GM23338 (cell line): ENCODE measurements at regions not wholly inside any gene's neighbourhood (a gene's known extent, or its start where the extent isn't known, plus 50 kb on each side); places are given as distances from the start of the nearest gene placed in this dataset.

Experiments used
- EZH2 ChIP-seq: fragments of 200-600 bp; sonication (generic); IDR thresholded peaks from one replicate; pipeline ENCODE4 v1.8.0; 2017; ENCODE audit warnings: antibody characterized with exemption, mild to moderate bottlenecking, low read depth; ENCODE audit not compliant: unreplicated experiment
- EZH2phosphoT487 ChIP-seq: fragments of 200-600 bp; sonication (generic); IDR thresholded peaks from one replicate; pipeline ENCODE4 v1.8.1; 2018; ENCODE audit warnings: antibody characterized with exemption; ENCODE audit not compliant: unreplicated experiment
- JUNB ChIP-seq: IDR thresholded peaks from one replicate; pipeline ENCODE4 v1.6.1; 2016; ENCODE audit warnings: antibody characterized with exemption; ENCODE audit not compliant: unreplicated experiment
- POLR2AphosphoS5 ChIP-seq: IDR thresholded peaks from 2 replicates; pipeline ENCODE4 v1.6.1; 2016; ENCODE audit warnings: antibody characterized with exemption, low read depth
- ZNF114 ChIP-seq: fragments of 250-450 bp; sonication (Bioruptor Pico); IDR thresholded peaks from 2 replicates; pipeline ENCODE4 v1.5.0; 2020; ENCODE audit warnings: mild to moderate bottlenecking, moderate library complexity
- TF ChIP-seq, protein P1 (sequence below): fragments of 250-450 bp; sonication (Bioruptor Pico); IDR thresholded peaks from 2 replicates; pipeline ENCODE4 v1.5.0; 2020; ENCODE audit warnings: mild to moderate bottlenecking, moderate library complexity
- TF ChIP-seq, protein P2 (sequence below): IDR thresholded peaks from one replicate; pipeline ENCODE4 v1.6.1; 2018; ENCODE audit warnings: antibody characterized with exemption; ENCODE audit not compliant: unreplicated experiment

DNA sequence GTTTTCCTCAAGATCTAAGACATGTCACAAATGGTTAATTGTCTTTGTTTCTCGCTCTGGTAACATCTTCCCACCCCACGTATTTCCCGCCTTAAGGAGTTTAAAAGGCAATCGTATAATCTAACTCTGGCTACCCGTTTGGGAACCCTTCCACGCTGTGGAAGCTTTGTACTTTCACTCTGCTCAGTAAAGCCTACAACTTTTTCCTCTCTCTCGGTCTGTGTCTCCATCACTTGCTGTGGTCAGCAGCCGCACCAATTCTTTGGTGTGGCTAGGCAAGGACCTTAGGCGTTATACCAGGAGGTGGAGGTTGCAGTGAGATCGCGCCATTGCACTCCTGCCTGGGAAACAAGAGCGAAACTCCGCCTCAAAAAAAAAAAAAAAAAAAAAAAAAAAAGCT lies 1430.1 kb downstream of the LRRC4C start (continued):
- TF ChIP-seq, protein P1, sequence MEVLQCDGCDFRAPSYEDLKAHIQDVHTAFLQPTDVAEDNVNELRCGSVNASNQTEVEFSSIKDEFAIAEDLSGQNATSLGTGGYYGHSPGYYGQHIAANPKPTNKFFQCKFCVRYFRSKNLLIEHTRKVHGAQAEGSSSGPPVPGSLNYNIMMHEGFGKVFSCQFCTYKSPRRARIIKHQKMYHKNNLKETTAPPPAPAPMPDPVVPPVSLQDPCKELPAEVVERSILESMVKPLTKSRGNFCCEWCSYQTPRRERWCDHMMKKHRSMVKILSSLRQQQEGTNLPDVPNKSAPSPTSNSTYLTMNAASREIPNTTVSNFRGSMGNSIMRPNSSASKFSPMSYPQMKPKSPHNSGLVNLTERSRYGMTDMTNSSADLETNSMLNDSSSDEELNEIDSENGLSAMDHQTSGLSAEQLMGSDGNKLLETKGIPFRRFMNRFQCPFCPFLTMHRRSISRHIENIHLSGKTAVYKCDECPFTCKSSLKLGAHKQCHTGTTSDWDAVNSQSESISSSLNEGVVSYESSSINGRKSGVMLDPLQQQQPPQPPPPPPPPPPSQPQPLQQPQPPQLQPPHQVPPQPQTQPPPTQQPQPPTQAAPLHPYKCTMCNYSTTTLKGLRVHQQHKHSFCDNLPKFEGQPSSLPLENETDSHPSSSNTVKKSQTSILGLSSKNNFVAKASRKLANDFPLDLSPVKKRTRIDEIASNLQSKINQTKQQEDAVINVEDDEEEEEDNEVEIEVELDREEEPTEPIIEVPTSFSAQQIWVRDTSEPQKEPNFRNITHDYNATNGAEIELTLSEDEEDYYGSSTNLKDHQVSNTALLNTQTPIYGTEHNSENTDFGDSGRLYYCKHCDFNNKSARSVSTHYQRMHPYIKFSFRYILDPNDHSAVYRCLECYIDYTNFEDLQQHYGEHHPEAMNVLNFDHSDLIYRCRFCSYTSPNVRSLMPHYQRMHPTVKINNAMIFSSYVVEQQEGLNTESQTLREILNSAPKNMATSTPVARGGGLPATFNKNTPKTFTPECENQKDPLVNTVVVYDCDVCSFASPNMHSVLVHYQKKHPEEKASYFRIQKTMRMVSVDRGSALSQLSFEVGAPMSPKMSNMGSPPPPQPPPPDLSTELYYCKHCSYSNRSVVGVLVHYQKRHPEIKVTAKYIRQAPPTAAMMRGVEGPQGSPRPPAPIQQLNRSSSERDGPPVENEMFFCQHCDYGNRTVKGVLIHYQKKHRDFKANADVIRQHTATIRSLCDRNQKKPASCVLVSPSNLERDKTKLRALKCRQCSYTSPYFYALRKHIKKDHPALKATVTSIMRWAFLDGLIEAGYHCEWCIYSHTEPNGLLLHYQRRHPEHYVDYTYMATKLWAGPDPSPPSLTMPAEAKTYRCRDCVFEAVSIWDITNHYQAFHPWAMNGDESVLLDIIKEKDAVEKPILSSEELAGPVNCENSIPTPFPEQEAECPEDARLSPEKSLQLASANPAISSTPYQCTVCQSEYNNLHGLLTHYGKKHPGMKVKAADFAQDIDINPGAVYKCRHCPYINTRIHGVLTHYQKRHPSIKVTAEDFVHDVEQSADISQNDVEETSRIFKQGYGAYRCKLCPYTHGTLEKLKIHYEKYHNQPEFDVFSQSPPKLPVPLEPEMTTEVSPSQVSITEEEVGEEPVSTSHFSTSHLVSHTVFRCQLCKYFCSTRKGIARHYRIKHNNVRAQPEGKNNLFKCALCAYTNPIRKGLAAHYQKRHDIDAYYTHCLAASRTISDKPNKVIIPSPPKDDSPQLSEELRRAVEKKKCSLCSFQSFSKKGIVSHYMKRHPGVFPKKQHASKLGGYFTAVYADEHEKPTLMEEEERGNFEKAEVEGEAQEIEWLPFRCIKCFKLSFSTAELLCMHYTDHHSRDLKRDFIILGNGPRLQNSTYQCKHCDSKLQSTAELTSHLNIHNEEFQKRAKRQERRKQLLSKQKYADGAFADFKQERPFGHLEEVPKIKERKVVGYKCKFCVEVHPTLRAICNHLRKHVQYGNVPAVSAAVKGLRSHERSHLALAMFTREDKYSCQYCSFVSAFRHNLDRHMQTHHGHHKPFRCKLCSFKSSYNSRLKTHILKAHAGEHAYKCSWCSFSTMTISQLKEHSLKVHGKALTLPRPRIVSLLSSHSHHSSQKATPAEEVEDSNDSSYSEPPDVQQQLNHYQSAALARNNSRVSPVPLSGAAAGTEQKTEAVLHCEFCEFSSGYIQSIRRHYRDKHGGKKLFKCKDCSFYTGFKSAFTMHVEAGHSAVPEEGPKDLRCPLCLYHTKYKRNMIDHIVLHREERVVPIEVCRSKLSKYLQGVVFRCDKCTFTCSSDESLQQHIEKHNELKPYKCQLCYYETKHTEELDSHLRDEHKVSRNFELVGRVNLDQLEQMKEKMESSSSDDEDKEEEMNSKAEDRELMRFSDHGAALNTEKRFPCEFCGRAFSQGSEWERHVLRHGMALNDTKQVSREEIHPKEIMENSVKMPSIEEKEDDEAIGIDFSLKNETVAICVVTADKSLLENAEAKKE (CRISPR knock-in tag): no peak
- TF ChIP-seq JUNB: no peak
- TF ChIP-seq POLR2AphosphoS5: no peak
- TF ChIP-seq, protein P2, sequence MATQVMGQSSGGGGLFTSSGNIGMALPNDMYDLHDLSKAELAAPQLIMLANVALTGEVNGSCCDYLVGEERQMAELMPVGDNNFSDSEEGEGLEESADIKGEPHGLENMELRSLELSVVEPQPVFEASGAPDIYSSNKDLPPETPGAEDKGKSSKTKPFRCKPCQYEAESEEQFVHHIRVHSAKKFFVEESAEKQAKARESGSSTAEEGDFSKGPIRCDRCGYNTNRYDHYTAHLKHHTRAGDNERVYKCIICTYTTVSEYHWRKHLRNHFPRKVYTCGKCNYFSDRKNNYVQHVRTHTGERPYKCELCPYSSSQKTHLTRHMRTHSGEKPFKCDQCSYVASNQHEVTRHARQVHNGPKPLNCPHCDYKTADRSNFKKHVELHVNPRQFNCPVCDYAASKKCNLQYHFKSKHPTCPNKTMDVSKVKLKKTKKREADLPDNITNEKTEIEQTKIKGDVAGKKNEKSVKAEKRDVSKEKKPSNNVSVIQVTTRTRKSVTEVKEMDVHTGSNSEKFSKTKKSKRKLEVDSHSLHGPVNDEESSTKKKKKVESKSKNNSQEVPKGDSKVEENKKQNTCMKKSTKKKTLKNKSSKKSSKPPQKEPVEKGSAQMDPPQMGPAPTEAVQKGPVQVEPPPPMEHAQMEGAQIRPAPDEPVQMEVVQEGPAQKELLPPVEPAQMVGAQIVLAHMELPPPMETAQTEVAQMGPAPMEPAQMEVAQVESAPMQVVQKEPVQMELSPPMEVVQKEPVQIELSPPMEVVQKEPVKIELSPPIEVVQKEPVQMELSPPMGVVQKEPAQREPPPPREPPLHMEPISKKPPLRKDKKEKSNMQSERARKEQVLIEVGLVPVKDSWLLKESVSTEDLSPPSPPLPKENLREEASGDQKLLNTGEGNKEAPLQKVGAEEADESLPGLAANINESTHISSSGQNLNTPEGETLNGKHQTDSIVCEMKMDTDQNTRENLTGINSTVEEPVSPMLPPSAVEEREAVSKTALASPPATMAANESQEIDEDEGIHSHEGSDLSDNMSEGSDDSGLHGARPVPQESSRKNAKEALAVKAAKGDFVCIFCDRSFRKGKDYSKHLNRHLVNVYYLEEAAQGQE: no peak
- no peak for TF ChIP-seq EZH2
- TF ChIP-seq EZH2phosphoT487: no peak
- no peak for TF ChIP-seq ZNF114 (CRISPR knock-in tag)
